Keratinocyte (primary cell): ENCODE measurements at regions not wholly inside any gene's neighbourhood (a gene's known extent, or its start where the extent isn't known, plus 50 kb on each side); places are given as distances from the start of the nearest gene placed in this dataset.
"Not testable (repeated sequence)": the region's sequence is repeated elsewhere in the genome, so short reads cannot be mapped to it uniquely, and the experiment has no call there.

ENCODE experiments used
- DNase-seq: peaks from one replicate; pipeline ENCODE4 v3.0.0-alpha.2; 2011; ENCODE audit warnings: low read depth, missing footprints, low spot score
- FAIRE-seq: peaks from 2 replicates; lab custom pipeline; 2011; peaks lifted over from hg19 to GRCh38; lab: Jason Lieb, UNC
- H2AFZ ChIP-seq: 2 replicates; pipeline ENCODE4 v1.6.0; 2012; ENCODE audit warnings: low read length, control low read depth, inconsistent platforms; ENCODE audit not compliant: control insufficient read depth
- H3K27ac ChIP-seq: 2 replicates; pipeline ENCODE4 v1.5.1; 2011; ENCODE audit warnings: low read length; ENCODE audit not compliant: control insufficient read depth, insufficient read depth
- H3K27me3 ChIP-seq: 3 replicates; pipeline ENCODE4 v1.6.0; 2011; ENCODE audit warnings: low read length; ENCODE audit not compliant: control insufficient read depth, insufficient read depth; ENCODE audit errors: extremely low read depth
- H3K36me3 ChIP-seq, 2 experiments: 2 replicates in 1 of 2; 3 replicates in 1 of 2; pipeline ENCODE4 v1.5.1; 2011; ENCODE audit warnings: low read length in 2 of 2, mild to moderate bottlenecking in 1 of 2; ENCODE audit not compliant: control insufficient read depth in 2 of 2, insufficient read depth in 2 of 2; ENCODE audit errors: extremely low read depth in 1 of 2
- H3K4me1 ChIP-seq: 3 replicates; pipeline ENCODE4 v1.5.1; 2011; ENCODE audit warnings: low read length; ENCODE audit not compliant: control insufficient read depth, insufficient read depth; ENCODE audit errors: extremely low read depth
- H3K4me2 ChIP-seq: 3 replicates; pipeline ENCODE4 v1.6.0; 2011; ENCODE audit warnings: low read depth, low read length; ENCODE audit not compliant: control insufficient read depth, insufficient read depth; ENCODE audit errors: extremely low read depth
- H3K4me3 ChIP-seq, 3 experiments: fragments of 200-600 bp in 1 of 3; sonication (generic) in 1 of 3; 2 replicates in 2 of 3; 3 replicates in 1 of 3; pipeline ENCODE4 v1.5.1; 2011 to 2016; ENCODE audit warnings: low read length in 3 of 3, mild to moderate bottlenecking in 3 of 3, control low read depth in 2 of 3, inconsistent platforms in 1 of 3, low read depth in 1 of 3, mixed read lengths in 1 of 3, mixed run types in 1 of 3, moderate library complexity in 1 of 3; ENCODE audit not compliant: control insufficient read depth in 2 of 3, insufficient read depth in 2 of 3; ENCODE audit errors: extremely low read depth in 1 of 3
- H3K79me2 ChIP-seq: 2 replicates; pipeline ENCODE4 v1.6.0; 2012; ENCODE audit warnings: low read length; ENCODE audit not compliant: control insufficient read depth, insufficient read depth
- H3K9ac ChIP-seq: 3 replicates; pipeline ENCODE4 v1.6.0; 2011; ENCODE audit warnings: low read length; ENCODE audit not compliant: control insufficient read depth, insufficient read depth; ENCODE audit errors: extremely low read depth
- H3K9me1 ChIP-seq: 3 replicates; pipeline ENCODE4 v1.6.0; 2011; ENCODE audit warnings: low read length; ENCODE audit not compliant: control insufficient read depth, insufficient read depth; ENCODE audit errors: extremely low read depth
- H3K9me3 ChIP-seq: 2 replicates; pipeline ENCODE4 v1.5.1; 2012; ENCODE audit warnings: low read depth, low read length; ENCODE audit not compliant: control insufficient read depth
- H4K20me1 ChIP-seq: 3 replicates; pipeline ENCODE4 v1.6.0; 2011; ENCODE audit warnings: low read length; ENCODE audit not compliant: control insufficient read depth, insufficient read depth; ENCODE audit errors: extremely low read depth
- CTCF ChIP-seq, 3 experiments: IDR thresholded peaks in 1 of 3; conservative IDR thresholded peaks in 1 of 3; optimal IDR thresholded peaks in 1 of 3; 2 replicates in 2 of 3; 3 replicates in 1 of 3; pipeline versions ENCODE3 to v1.5.1; 2011; ENCODE audit warnings: low read length in 3 of 3, mild to moderate bottlenecking in 3 of 3, moderate library complexity in 2 of 3, control low read depth in 1 of 3, inconsistent platforms in 1 of 3; ENCODE audit not compliant: insufficient read depth in 2 of 3; ENCODE audit errors: extremely low read depth in 1 of 3
- EZH2 ChIP-seq: IDR thresholded peaks from one replicate; pipeline ENCODE4 v1.6.1; 2012; ENCODE audit warnings: inconsistent platforms, mild to moderate bottlenecking, low read length, moderate library complexity
- dilution Hi-C: fragments of 300-500 bp; cut with MboI; formaldehyde crosslinking; loops from one replicate; pipeline ENCODE4 v1.7.0; 2020; ENCODE audit warnings: low sequenced_read_pairs; ENCODE audit not compliant: extremely low pct_ligation_motif_present

DNA sequence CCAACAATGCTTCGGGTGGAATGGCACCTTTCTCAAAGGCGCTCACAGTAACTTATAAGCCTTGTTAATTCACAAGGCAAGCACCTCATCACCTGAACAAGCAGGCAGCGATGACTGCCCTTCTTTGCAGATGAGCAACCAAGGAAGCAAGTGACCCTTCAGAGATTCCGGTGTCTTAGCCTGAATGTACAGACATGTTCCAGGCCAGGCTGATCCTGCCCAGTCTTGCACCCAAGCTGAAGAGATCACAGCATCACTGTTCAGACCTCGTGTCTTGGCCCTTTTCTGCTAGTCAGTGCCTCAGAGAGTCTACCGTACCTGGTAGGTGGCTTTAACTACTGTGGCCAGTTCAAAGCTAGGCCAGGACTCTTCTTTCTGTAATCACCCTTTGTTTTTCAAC, 94.7 kb upstream of the ERCC6L2 start:
- dilution Hi-C loops: no loop called here
- Histone ChIP-seq H3K9ac (no peak overlapping the region), H3K27me3 (peaks cover 5% of the 10 kb centered on the region), H3K79me2 (no peaks in the 10 kb centered on the region), H3K27ac (no peak overlapping the region), H4K20me1 (no peaks in the 10 kb centered on the region), H3K4me3 (no peak overlapping the region), H3K36me3 (no peaks in the 10 kb centered on the region), H3K9me3 (no peaks in the 10 kb centered on the region), H3K4me1 (no peaks in the 10 kb centered on the region), H2AFZ (no peak overlapping the region), H3K4me2 (no peak overlapping the region), H3K9me1 (no peaks in the 10 kb centered on the region)
- no peak for DNase-seq
- TF ChIP-seq CTCF (optimal IDR thresholded peaks at IDR 0.05 in 1 of 3, IDR thresholded peaks at IDR 0.05 in 1 of 3, conservative IDR thresholded peaks at IDR 0.05 in 1 of 3; ENCODE audit: extremely low read depth in 1 of 3, insufficient read depth in 2 of 3, low read length in 3 of 3): no peak
- TF ChIP-seq EZH2: no peak
- FAIRE-seq: no peak

- DNase-seq (no peak), FAIRE-seq (no peak)
- no peaks in the 10 kb centered on the region for H3K36me3 ChIP-seq
- H3K4me3 ChIP-seq: no peak overlapping the region
- no peak for TF ChIP-seq CTCF (optimal IDR thresholded peaks at IDR 0.05 in 1 of 3, IDR thresholded peaks at IDR 0.05 in 1 of 3, conservative IDR thresholded peaks at IDR 0.05 in 1 of 3; ENCODE audit: extremely low read depth in 1 of 3, insufficient read depth in 2 of 3, low read length in 3 of 3)
- no peak for TF ChIP-seq EZH2
- H3K9ac ChIP-seq: no peak overlapping the region
- no peaks in the 10 kb centered on the region for H3K9me1 ChIP-seq
- H3K27ac ChIP-seq: no peak overlapping the region
- no peaks in the 10 kb centered on the region for H4K20me1 ChIP-seq
- no peak overlapping the region for H3K4me2 ChIP-seq
- H3K4me1 ChIP-seq: no peaks in the 10 kb centered on the region
- H3K79me2 ChIP-seq: no peaks in the 10 kb centered on the region
- H3K9me3 ChIP-seq: no peaks in the 10 kb centered on the region
- dilution Hi-C loops: no loop called here
- H2AFZ ChIP-seq: no peak overlapping the region
- peaks cover 5% of the 10 kb centered on the region for H3K27me3 ChIP-seq
These were observed 95.4 kb upstream of the ERCC6L2 start for GRCh38 chr9:95780121-95780520.

- dilution Hi-C loops, H3K4me2 ChIP-seq, H2AFZ ChIP-seq, DNase-seq, H3K4me1 ChIP-seq, H3K9me1 ChIP-seq, H3K9ac ChIP-seq, H3K79me2 ChIP-seq, H3K4me3 ChIP-seq, H3K9me3 ChIP-seq, FAIRE-seq, H4K20me1 ChIP-seq, H3K27me3 ChIP-seq, H3K27ac ChIP-seq, H3K36me3 ChIP-seq: not testable (repeated sequence)
These were observed 95.9 kb upstream of the ERCC6L2 start for GRCh38 chr9:95779597-95779996.
